GM12874 (cell line): ENCODE measurements at regions not wholly inside any gene's neighbourhood (a gene's known extent, or its start where the extent isn't known, plus 50 kb on each side); places are given as distances from the start of the nearest gene placed in this dataset.

Source experiments
- CTCF ChIP-seq: IDR thresholded peaks from 2 replicates; pipeline ENCODE4 v1.5.1; 2011; ENCODE audit warnings: low read depth, mild to moderate bottlenecking, control low read depth, low read length, moderate library complexity; ENCODE audit not compliant: insufficient read depth

- TF ChIP-seq CTCF: no peak
These were observed 501.5 kb downstream of the ZIC3 start for GRCh38 chrX:138067415-138067814.

GRCh38 chrX:138073626-138074025 lies 507.7 kb downstream of the ZIC3 start:
- no peak for TF ChIP-seq CTCF

GRCh38 chrX:138082251-138082650 lies 516.3 kb downstream of the ZIC3 start:
- TF ChIP-seq CTCF: no peak

GRCh38 chrX:138082896-138083295 lies 517.0 kb downstream of the ZIC3 start:
- no peak for TF ChIP-seq CTCF

GRCh38 chrX:138127314-138127713 lies 561.4 kb downstream of the ZIC3 start:
- TF ChIP-seq CTCF: no peak

- TF ChIP-seq CTCF: peak; percentile 45; the same call in 1 of the 2 replicates
These were observed 562.2 kb downstream of the ZIC3 start for GRCh38 chrX:138128027-138128671.

- no peak for TF ChIP-seq CTCF
These were observed 560.8 kb downstream of the FGF13 start for GRCh38 chrX:138150709-138151108.

GRCh38 chrX:138157850-138158249 lies 553.7 kb downstream of the FGF13 start:
- TF ChIP-seq CTCF: no peak
